ENCODE measurements at regions not wholly inside any gene's neighbourhood (a gene's known extent, or its start where the extent isn't known, plus 50 kb on each side); places are given as distances from the start of the nearest gene placed in this dataset.
"Not testable (repeated sequence)": the region's sequence is repeated elsewhere in the genome, so short reads cannot be mapped to it uniquely, and the experiment has no call there.

- H2BK15ac ChIP-seq (ENCODE audit: low read length); H3K4me2 ChIP-seq (ENCODE audit: insufficient read depth, low read length, poor library complexity, severe bottlenecking); H3K23ac ChIP-seq (ENCODE audit: low read depth, low read length, poor library complexity); H3K27ac ChIP-seq (replicated peaks; ENCODE audit: low read length); H3K4me3 ChIP-seq (ENCODE audit: low read length in 2 of 2); H3K4me1 ChIP-seq (ENCODE audit: control insufficient read depth in 2 of 2, insufficient read depth in 1 of 2, low read depth in 1 of 2, low read length in 2 of 2); H4K8ac ChIP-seq (ENCODE audit: low read depth, low read length); H3K79me1 ChIP-seq (ENCODE audit: low read depth, low read length); H3K9me3 ChIP-seq (replicated peaks in 1 of 2; ENCODE audit: control insufficient read depth in 2 of 2, insufficient read depth in 1 of 2, low read depth in 1 of 2, low read length in 2 of 2); H3K18ac ChIP-seq (ENCODE audit: low read length); H3K14ac ChIP-seq (ENCODE audit: low read length); H2AFZ ChIP-seq (ENCODE audit: low read length); H3K9ac ChIP-seq (ENCODE audit: low read depth, low read length, poor library complexity); H3K27me3 ChIP-seq (ENCODE audit: control insufficient read depth in 3 of 3, insufficient read depth in 3 of 3, low read depth in 1 of 3, low read length in 3 of 3); DNase-seq (ENCODE audit: low spot score); H3K4ac ChIP-seq (ENCODE audit: low read length); H4K91ac ChIP-seq (ENCODE audit: low read depth, low read length, poor library complexity); H2BK5ac ChIP-seq (ENCODE audit: low read length); H2AK5ac ChIP-seq (ENCODE audit: low read depth, low read length); H3K36me3 ChIP-seq (replicated peaks in 1 of 2; ENCODE audit: control insufficient read depth in 2 of 2, insufficient read depth in 2 of 2, low read length in 2 of 2); H2BK12ac ChIP-seq (ENCODE audit: low read length); H2BK120ac ChIP-seq (ENCODE audit: low read depth, low read length): not testable (repeated sequence)
- WGBS, 2 donors (ENCODE audit: extremely low coverage in 2 of 2, insufficient read length in 2 of 2, insufficient replicate concordance in 1 of 2): 100% methylated on average over 2 of the region's 3 CpGs
Measured at GRCh38 chr22:16534408-16535206, 58.0 kb downstream of the CCT8L2 start.

GRCh38 chr22:16531666-16532065 is 60.9 kb downstream of the CCT8L2 start:
- H3K9me3 ChIP-seq (replicated peaks in 1 of 2; ENCODE audit: control insufficient read depth in 2 of 2, insufficient read depth in 1 of 2, low read depth in 1 of 2, low read length in 2 of 2); H2BK15ac ChIP-seq (ENCODE audit: low read length); H3K27me3 ChIP-seq (ENCODE audit: control insufficient read depth in 3 of 3, insufficient read depth in 3 of 3, low read depth in 1 of 3, low read length in 3 of 3); H2BK120ac ChIP-seq (ENCODE audit: low read depth, low read length); H3K4me1 ChIP-seq (ENCODE audit: control insufficient read depth in 2 of 2, insufficient read depth in 1 of 2, low read depth in 1 of 2, low read length in 2 of 2); H4K91ac ChIP-seq (ENCODE audit: low read depth, low read length, poor library complexity); H4K8ac ChIP-seq (ENCODE audit: low read depth, low read length); H2BK12ac ChIP-seq (ENCODE audit: low read length); H3K18ac ChIP-seq (ENCODE audit: low read length); H2AFZ ChIP-seq (ENCODE audit: low read length); H3K79me1 ChIP-seq (ENCODE audit: low read depth, low read length); H3K14ac ChIP-seq (ENCODE audit: low read length); H3K4ac ChIP-seq (ENCODE audit: low read length); H3K23ac ChIP-seq (ENCODE audit: low read depth, low read length, poor library complexity); H3K4me2 ChIP-seq (ENCODE audit: insufficient read depth, low read length, poor library complexity, severe bottlenecking); H3K36me3 ChIP-seq (replicated peaks in 1 of 2; ENCODE audit: control insufficient read depth in 2 of 2, insufficient read depth in 2 of 2, low read length in 2 of 2); H2AK5ac ChIP-seq (ENCODE audit: low read depth, low read length); H2BK5ac ChIP-seq (ENCODE audit: low read length); DNase-seq (ENCODE audit: low spot score); H3K27ac ChIP-seq (replicated peaks; ENCODE audit: low read length); H3K9ac ChIP-seq (ENCODE audit: low read depth, low read length, poor library complexity): not testable (repeated sequence)
- WGBS, 2 donors (ENCODE audit: extremely low coverage in 2 of 2, insufficient read length in 2 of 2, insufficient replicate concordance in 1 of 2): no CpG with 5 or more reads among the region's 7 CpGs
- peak overlapping the region in 1 of 2 donors; percentile 34 for H3K4me3 ChIP-seq (ENCODE audit: low read length in 2 of 2)

DNA sequence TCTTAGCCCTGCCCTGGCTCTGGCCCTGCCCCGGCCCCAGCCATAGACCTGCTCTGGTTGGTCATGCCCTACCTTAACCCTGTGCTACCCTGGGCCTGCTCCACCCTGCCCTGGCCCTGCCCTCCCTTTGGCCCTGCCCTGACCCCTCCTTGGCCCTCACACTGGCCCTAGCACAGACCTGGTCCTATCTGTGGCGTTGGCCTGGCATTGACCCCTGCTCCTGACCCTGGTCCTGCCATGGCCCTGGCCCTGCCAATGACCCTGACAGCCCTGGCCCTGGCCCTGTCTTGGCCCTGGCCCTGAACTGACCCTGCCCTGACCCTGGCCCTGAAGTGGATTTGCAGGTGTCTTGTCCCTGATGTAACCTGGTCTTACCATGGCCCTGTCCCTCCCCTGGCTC is 63.3 kb downstream of the CCT8L2 start:
- not testable (repeated sequence) for H3K4ac ChIP-seq (ENCODE audit: low read length); H3K9ac ChIP-seq (ENCODE audit: low read depth, low read length, poor library complexity); H2BK5ac ChIP-seq (ENCODE audit: low read length); H3K4me3 ChIP-seq (ENCODE audit: low read length in 2 of 2); H3K36me3 ChIP-seq (replicated peaks in 1 of 2; ENCODE audit: control insufficient read depth in 2 of 2, insufficient read depth in 2 of 2, low read length in 2 of 2); H2BK12ac ChIP-seq (ENCODE audit: low read length); H3K79me1 ChIP-seq (ENCODE audit: low read depth, low read length); H3K27me3 ChIP-seq (ENCODE audit: control insufficient read depth in 3 of 3, insufficient read depth in 3 of 3, low read depth in 1 of 3, low read length in 3 of 3); DNase-seq (ENCODE audit: low spot score); H4K91ac ChIP-seq (ENCODE audit: low read depth, low read length, poor library complexity); H3K23ac ChIP-seq (ENCODE audit: low read depth, low read length, poor library complexity); H2BK15ac ChIP-seq (ENCODE audit: low read length); H4K8ac ChIP-seq (ENCODE audit: low read depth, low read length); H3K18ac ChIP-seq (ENCODE audit: low read length); H3K4me1 ChIP-seq (ENCODE audit: control insufficient read depth in 2 of 2, insufficient read depth in 1 of 2, low read depth in 1 of 2, low read length in 2 of 2); H3K14ac ChIP-seq (ENCODE audit: low read length); H2BK120ac ChIP-seq (ENCODE audit: low read depth, low read length); H2AFZ ChIP-seq (ENCODE audit: low read length); H3K9me3 ChIP-seq (replicated peaks in 1 of 2; ENCODE audit: control insufficient read depth in 2 of 2, insufficient read depth in 1 of 2, low read depth in 1 of 2, low read length in 2 of 2); H2AK5ac ChIP-seq (ENCODE audit: low read depth, low read length); H3K4me2 ChIP-seq (ENCODE audit: insufficient read depth, low read length, poor library complexity, severe bottlenecking); H3K27ac ChIP-seq (replicated peaks; ENCODE audit: low read length)
- WGBS, 2 donors (ENCODE audit: extremely low coverage in 2 of 2, insufficient read length in 2 of 2, insufficient replicate concordance in 1 of 2): no CpG with 5 or more reads among the region's 2 CpGs

DNA sequence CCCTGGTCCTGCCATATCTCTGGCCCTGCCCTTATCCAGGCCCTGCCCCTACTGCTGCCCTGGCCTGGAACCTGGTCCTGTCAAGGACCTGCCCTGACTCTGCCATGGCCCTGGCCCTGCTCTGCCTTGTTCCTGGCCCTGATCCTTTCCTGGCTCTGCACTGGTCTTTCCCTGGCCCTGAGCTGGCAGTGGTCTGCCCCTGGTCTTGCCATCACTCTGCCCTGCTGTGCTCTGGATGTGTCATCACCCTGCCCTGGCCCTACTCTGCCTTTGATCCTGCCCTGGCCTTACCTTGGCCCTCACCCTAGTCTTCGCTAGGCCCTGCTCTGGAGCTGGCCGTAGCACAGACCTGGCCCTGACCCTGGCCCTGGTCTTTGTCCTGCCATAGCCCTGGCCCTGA is 64.9 kb downstream of the CCT8L2 start:
- not testable (repeated sequence) for H3K27me3 ChIP-seq (ENCODE audit: control insufficient read depth in 3 of 3, insufficient read depth in 3 of 3, low read depth in 1 of 3, low read length in 3 of 3); H3K18ac ChIP-seq (ENCODE audit: low read length); H3K14ac ChIP-seq (ENCODE audit: low read length); H3K4me1 ChIP-seq (ENCODE audit: control insufficient read depth in 2 of 2, insufficient read depth in 1 of 2, low read depth in 1 of 2, low read length in 2 of 2); H3K9ac ChIP-seq (ENCODE audit: low read depth, low read length, poor library complexity); H2BK120ac ChIP-seq (ENCODE audit: low read depth, low read length); H4K91ac ChIP-seq (ENCODE audit: low read depth, low read length, poor library complexity); H3K4me3 ChIP-seq (ENCODE audit: low read length in 2 of 2); H3K4me2 ChIP-seq (ENCODE audit: insufficient read depth, low read length, poor library complexity, severe bottlenecking); H2BK15ac ChIP-seq (ENCODE audit: low read length); H2AK5ac ChIP-seq (ENCODE audit: low read depth, low read length); H4K8ac ChIP-seq (ENCODE audit: low read depth, low read length); H3K36me3 ChIP-seq (replicated peaks in 1 of 2; ENCODE audit: control insufficient read depth in 2 of 2, insufficient read depth in 2 of 2, low read length in 2 of 2); H3K23ac ChIP-seq (ENCODE audit: low read depth, low read length, poor library complexity); DNase-seq (ENCODE audit: low spot score); H3K4ac ChIP-seq (ENCODE audit: low read length); H3K27ac ChIP-seq (replicated peaks; ENCODE audit: low read length); H2BK5ac ChIP-seq (ENCODE audit: low read length); H3K9me3 ChIP-seq (replicated peaks in 1 of 2; ENCODE audit: control insufficient read depth in 2 of 2, insufficient read depth in 1 of 2, low read depth in 1 of 2, low read length in 2 of 2); H3K79me1 ChIP-seq (ENCODE audit: low read depth, low read length); H2BK12ac ChIP-seq (ENCODE audit: low read length); H2AFZ ChIP-seq (ENCODE audit: low read length)
- WGBS, 2 donors (ENCODE audit: extremely low coverage in 2 of 2, insufficient read length in 2 of 2, insufficient replicate concordance in 1 of 2): no CpG with 5 or more reads among the region's 2 CpGs

Data from neuronal stem cell (in vitro differentiated cells).